IPS-18c (cell line): ENCODE measurements at regions not wholly inside any gene's neighbourhood (a gene's known extent, or its start where the extent isn't known, plus 50 kb on each side); places are given as distances from the start of the nearest gene placed in this dataset.
"Not testable (repeated sequence)": the region's sequence is repeated elsewhere in the genome, so short reads cannot be mapped to it uniquely, and the experiment has no call there.

Experiments used
- H3K4me3 ChIP-seq: 2 replicates; pipeline ENCODE4 v1.7.0; 2013; ENCODE audit warnings: low read depth, mild to moderate bottlenecking, low read length, moderate library complexity; ENCODE audit not compliant: insufficient read depth
- H3K9me3 ChIP-seq: one replicate; pipeline ENCODE4 v1.6.1; 2013; ENCODE audit warnings: mild to moderate bottlenecking, low read length, moderate library complexity; ENCODE audit not compliant: control insufficient read depth, insufficient read depth

DNA sequence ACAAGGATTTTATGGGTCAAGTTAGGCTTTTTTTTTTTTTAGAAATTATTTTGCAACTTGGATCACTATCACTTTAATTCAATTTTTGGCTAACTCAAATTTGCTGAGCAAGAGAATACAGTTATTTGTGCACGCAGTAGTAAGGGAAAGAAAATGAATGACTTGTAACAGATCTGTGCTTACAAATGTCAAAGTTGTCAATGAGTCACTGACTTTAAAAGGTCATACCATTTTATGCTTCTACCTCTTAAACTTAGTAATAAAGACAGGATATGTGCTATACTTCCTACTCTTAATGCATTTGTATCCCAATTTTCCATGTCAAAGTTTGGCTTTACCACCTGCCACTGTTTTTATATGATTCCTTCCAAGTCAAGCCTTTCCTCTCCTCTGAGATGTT is 131.1 kb upstream of the FBXO33 start:
- Histone ChIP-seq H3K4me3 (no peak overlapping the region), H3K9me3 (no peaks in the 10 kb centered on the region)

DNA sequence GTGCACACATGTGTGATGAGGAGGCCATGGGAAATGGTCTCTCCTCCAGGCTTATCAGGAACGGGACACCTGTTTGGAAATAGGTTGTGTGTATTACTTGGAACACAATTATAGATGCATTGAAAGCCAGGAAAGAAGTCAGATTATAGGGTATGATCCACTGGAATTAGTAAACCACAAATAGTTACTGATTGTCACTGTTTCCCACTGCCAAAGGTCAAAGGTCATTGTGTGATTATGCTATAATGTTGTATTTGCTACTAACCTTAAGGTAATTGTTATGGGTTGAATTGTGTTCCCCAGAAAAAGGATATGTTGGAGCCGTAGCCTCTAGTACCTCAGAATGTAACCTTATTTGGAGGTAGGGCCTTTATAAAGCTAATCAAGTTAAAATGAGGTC is 129.9 kb upstream of the FBXO33 start:
- H3K4me3 ChIP-seq, result no peak overlapping the region
- no peaks in the 10 kb centered on the region for H3K9me3 ChIP-seq

- H3K9me3 ChIP-seq, result no peaks in the 10 kb centered on the region
These were observed 126.3 kb upstream of the FBXO33 start for GRCh38 chr14:39558525-39558924.

DNA sequence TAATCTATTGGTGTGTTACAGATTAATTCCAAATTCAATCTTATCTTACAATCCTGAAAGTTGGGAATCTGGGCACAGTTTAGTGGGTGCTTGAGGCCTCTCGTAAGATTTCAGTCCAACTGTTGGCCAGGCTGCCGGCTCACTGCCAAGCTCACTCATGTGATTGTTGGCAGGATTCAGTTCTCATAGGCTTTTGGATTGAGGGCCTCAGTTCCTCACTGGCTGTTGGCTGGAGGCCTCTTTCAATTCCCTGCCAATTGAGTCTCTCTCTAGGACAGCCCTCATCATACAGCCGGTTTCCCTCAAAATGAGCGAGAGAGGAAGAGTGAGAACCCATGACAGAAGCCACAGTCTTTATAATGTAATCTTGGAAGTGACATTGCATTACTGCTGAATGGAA is 123.5 kb upstream of the FBXO33 start:
- Histone ChIP-seq H3K9me3 (no peaks in the 10 kb centered on the region), H3K4me3 (no peak overlapping the region)

More at GRCh38 chr14:39558525-39558924, 126.3 kb upstream of the FBXO33 start:
- H3K4me3 ChIP-seq, result no peak overlapping the region

DNA sequence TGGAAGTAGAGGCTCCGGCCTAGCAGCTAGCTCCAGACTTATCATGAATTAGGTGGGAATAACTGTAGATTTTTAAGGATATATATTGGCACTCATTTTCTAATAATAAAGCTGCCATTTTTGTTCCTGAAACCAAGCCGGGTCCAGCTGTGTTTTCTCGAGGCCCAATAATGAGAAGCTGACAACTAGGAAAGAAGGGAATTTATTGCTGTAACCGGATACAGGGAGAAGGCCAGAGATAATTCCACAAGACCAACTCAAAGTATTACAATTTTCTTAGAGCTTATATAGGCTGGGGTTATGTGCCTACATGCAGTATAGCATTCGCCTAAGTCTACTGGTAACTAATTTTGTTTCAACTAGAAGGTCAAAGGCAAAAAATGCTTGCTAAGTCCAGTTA is 122.3 kb upstream of the FBXO33 start:
- Histone ChIP-seq H3K9me3 (no peaks in the 10 kb centered on the region), H3K4me3 (no peak overlapping the region)

- H3K9me3 ChIP-seq, result no peaks in the 10 kb centered on the region
- no peak overlapping the region for H3K4me3 ChIP-seq
These were observed 116.1 kb upstream of the FBXO33 start for GRCh38 chr14:39548358-39548757.

- Histone ChIP-seq H3K9me3 (no peaks in the 10 kb centered on the region), H3K4me3 (no peak overlapping the region)
These were observed 115.6 kb upstream of the FBXO33 start for GRCh38 chr14:39547845-39548244.

- no peak overlapping the region for H3K4me3 ChIP-seq
These were observed 73.6 kb upstream of the FBXO33 start for GRCh38 chr14:39505812-39506211.

GRCh38 chr14:39500253-39500652 is 68.0 kb upstream of the FBXO33 start:
- no peak overlapping the region for H3K4me3 ChIP-seq

More at GRCh38 chr14:39505812-39506211, 73.6 kb upstream of the FBXO33 start:
- no peaks in the 10 kb centered on the region for H3K9me3 ChIP-seq

GRCh38 chr14:39499514-39499913 is 67.3 kb upstream of the FBXO33 start:
- peaks cover 6% of the 10 kb centered on the region for H3K9me3 ChIP-seq

More at GRCh38 chr14:39500253-39500652, 68.0 kb upstream of the FBXO33 start:
- peaks cover 6% of the 10 kb centered on the region for H3K9me3 ChIP-seq

DNA sequence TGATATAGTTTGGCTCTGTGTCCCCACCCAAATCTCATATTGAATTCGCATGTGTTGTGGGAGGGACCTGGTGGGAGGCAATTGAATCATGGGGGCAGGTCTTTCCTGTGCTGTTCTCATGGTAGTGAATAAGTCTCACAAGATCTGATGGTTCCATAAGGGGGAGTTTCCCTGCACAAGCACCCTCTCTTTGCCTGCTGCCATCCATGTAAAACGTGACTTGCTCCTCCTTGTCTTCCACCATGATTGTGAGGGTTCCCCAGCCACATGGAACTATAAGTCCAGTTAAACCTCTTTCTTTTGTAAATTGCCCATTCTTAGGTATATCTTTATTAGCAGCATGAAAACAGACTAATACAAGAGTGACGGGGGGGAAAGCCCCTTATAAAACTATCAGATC is 65.4 kb upstream of the FBXO33 start:
- not testable (repeated sequence) for H3K9me3 ChIP-seq, H3K4me3 ChIP-seq

More at GRCh38 chr14:39499514-39499913, 67.3 kb upstream of the FBXO33 start:
- H3K4me3 ChIP-seq, result no peak overlapping the region

DNA sequence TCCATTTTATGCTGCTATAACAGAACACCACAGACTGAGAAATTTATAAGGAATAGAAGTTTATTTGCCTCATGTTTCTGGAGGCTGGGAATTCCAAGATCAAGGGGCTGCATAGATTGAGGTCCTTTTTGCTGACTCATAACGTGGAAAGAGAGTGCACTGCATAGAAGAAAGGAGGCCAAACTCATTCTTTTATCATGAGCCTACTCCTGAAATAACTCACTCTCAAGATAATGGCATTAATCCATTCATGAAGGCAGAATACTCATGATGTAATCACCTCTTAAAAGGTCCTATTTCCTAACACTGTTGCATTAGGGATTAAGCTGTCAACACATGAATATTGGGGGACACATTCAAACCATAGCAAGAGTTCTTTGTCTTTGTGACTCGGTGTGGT is 60.0 kb upstream of the FBXO33 start:
- Histone ChIP-seq H3K4me3 (no peak overlapping the region), H3K9me3 (peaks cover 6% of the 10 kb centered on the region)

- Histone ChIP-seq H3K4me3 (no peak overlapping the region), H3K9me3 (no peaks in the 10 kb centered on the region)
These were observed 58.9 kb upstream of the FBXO33 start for GRCh38 chr14:39491134-39491571.

GRCh38 chr14:39488600-39488999 is 56.4 kb upstream of the FBXO33 start:
- Histone ChIP-seq H3K9me3 (no peaks in the 10 kb centered on the region), H3K4me3 (no peak overlapping the region)

GRCh38 chr14:39483682-39484081 is 51.4 kb upstream of the FBXO33 start:
- Histone ChIP-seq H3K4me3 (no peak overlapping the region), H3K9me3 (no peaks in the 10 kb centered on the region)
